Activated CD8-positive, alpha-beta memory T cell treated with anti-CD3 and anti-CD28 coated beads, Interleukin-2, amount 50 U/mL, for 24 hours (primary cell): ENCODE measurements at regions not wholly inside any gene's neighbourhood (a gene's known extent, or its start where the extent isn't known, plus 50 kb on each side); places are given as distances from the start of the nearest gene placed in this dataset.
"Not testable (repeated sequence)": the region's sequence is repeated elsewhere in the genome, so short reads cannot be mapped to it uniquely, and the experiment has no call there.

Experiments
- DNase-seq: peaks from one replicate; pipeline ENCODE4 v3.0.0-alpha.2; 2020; ENCODE audit errors: extremely low read depth

GRCh38 chr1:172754609-172755008, 95.7 kb downstream of the FASLG start:
- DNase-seq = no peak

- DNase-seq = no peak
Observed at GRCh38 chr1:172755099-172755498, 96.2 kb downstream of the FASLG start.

GRCh38 chr1:172756024-172756423, 97.1 kb downstream of the FASLG start:
- no peak for DNase-seq

GRCh38 chr1:172758259-172758658, 99.4 kb downstream of the FASLG start:
- DNase-seq = no peak

GRCh38 chr1:172760121-172760520, 101.2 kb downstream of the FASLG start:
- no peak for DNase-seq

- no peak for DNase-seq
Observed at GRCh38 chr1:172761581-172762486, 102.9 kb downstream of the FASLG start.

- no peak for DNase-seq
Observed at GRCh38 chr1:172763057-172763456, 104.2 kb downstream of the FASLG start.

- DNase-seq = no peak
Observed at GRCh38 chr1:172764378-172764777, 105.5 kb downstream of the FASLG start.

- DNase-seq = no peak
Observed at GRCh38 chr1:172766462-172766861, 107.6 kb downstream of the FASLG start.

- no peak for DNase-seq
Observed at GRCh38 chr1:172770071-172770470, 111.2 kb downstream of the FASLG start.

- DNase-seq = no peak
Observed at GRCh38 chr1:172774561-172774960, 115.7 kb downstream of the FASLG start.

GRCh38 chr1:172775606-172776005, 116.7 kb downstream of the FASLG start:
- DNase-seq = no peak

- no peak for DNase-seq
Observed at GRCh38 chr1:172776071-172776470, 117.2 kb downstream of the FASLG start.

- no peak for DNase-seq
Observed at GRCh38 chr1:172777767-172778166, 118.9 kb downstream of the FASLG start.

GRCh38 chr1:172778456-172779455, 119.9 kb downstream of the FASLG start:
- no peak for DNase-seq

- no peak for DNase-seq
Observed at GRCh38 chr1:172779491-172779890, 120.6 kb downstream of the FASLG start.

GRCh38 chr1:172781513-172782140, 122.7 kb downstream of the FASLG start:
- no peak for DNase-seq

GRCh38 chr1:172789840-172790239, 130.9 kb downstream of the FASLG start:
- DNase-seq = no peak

GRCh38 chr1:172790245-172790644, 131.3 kb downstream of the FASLG start:
- no peak for DNase-seq

- DNase-seq = no peak
Observed at GRCh38 chr1:172793823-172794222, 134.9 kb downstream of the FASLG start.

- no peak for DNase-seq
Observed at GRCh38 chr1:172795741-172796140, 136.8 kb downstream of the FASLG start.

GRCh38 chr1:172799804-172800203, 140.9 kb downstream of the FASLG start:
- not testable (repeated sequence) for DNase-seq
